ENCODE measurements at regions not wholly inside any gene's neighbourhood (a gene's known extent, or its start where the extent isn't known, plus 50 kb on each side); places are given as distances from the start of the nearest gene placed in this dataset.

- no peak for TF ChIP-seq CTCF (IDR thresholded peaks at IDR 0.05)
- no peak for TF ChIP-seq POLR2A (IDR thresholded peaks at IDR 0.05)
These were observed 300.7 kb downstream of the ADGRD1 start for GRCh38 chr12:131254374-131254773.

All from lower leg skin (tissue), 3 donors.